SK-N-SH (cell line): ENCODE measurements at regions not wholly inside any gene's neighbourhood (a gene's known extent, or its start where the extent isn't known, plus 50 kb on each side); places are given as distances from the start of the nearest gene placed in this dataset.

Source experiments
- CTCF ChIA-PET: fragments of 300-600, 350-600 bp; formaldehyde crosslinking; extraction: SDS; loops from one replicate; lab custom pipeline; 2021; lab: Yijun Ruan, JAX
- POLR2A ChIA-PET: fragments of 350-600 bp; sonication (Branson Sonifier 250); formaldehyde crosslinking; extraction: SDS; loops from one replicate; lab custom pipeline; 2020; ENCODE audit warnings: antibody characterized with exemption, inconsistent platforms; lab: Yijun Ruan, JAX
- DNase-seq: peaks from one replicate; pipeline ENCODE4 v3.0.0; 2012
- H2AFZ ChIP-seq: fragments of 200-600 bp; sonication (generic); 2 replicates; pipeline ENCODE4 v1.8.1; 2016; ENCODE audit warnings: antibody characterized with exemption, mild to moderate bottlenecking, low read depth
- H3F3A ChIP-seq: fragments of 200-600 bp; sonication (generic); replicated peaks from 2 replicates; pipeline ENCODE3; 2016; ENCODE audit warnings: antibody characterized with exemption, mild to moderate bottlenecking; ENCODE audit not compliant: insufficient read depth
- H3K27ac ChIP-seq, 2 experiments: fragments of 200-500 bp in 1 of 2; fragments of 200-600 bp in 1 of 2; sonication (Bioruptor generic) in 1 of 2; sonication (generic), shearing (Covaris generic) in 1 of 2; 2 replicates each; pipeline versions ENCODE4 v1.5.1 to v1.6.1; 2014 to 2016; ENCODE audit warnings: low read depth in 2 of 2, inconsistent platforms in 1 of 2, low read length in 1 of 2, mild to moderate bottlenecking in 1 of 2, mixed read lengths in 1 of 2
- H3K27me3 ChIP-seq: fragments of 200-600 bp; sonication (generic), shearing (Covaris generic); 2 replicates; pipeline ENCODE4 v1.6.1; 2016; ENCODE audit warnings: mixed run types; ENCODE audit not compliant: insufficient read depth
- H3K36me3 ChIP-seq, 2 experiments: fragments of 200-500 bp in 1 of 2; fragments of 200-600 bp in 1 of 2; sonication (Bioruptor generic) in 1 of 2; sonication (generic) in 1 of 2; replicated peaks in 1 of 2; 2 replicates each; pipeline versions ENCODE3 to v1.5.1; 2014 to 2016; ENCODE audit warnings: low read length in 1 of 2, mild to moderate bottlenecking in 1 of 2; ENCODE audit not compliant: insufficient read depth in 2 of 2, control insufficient read depth in 1 of 2
- H3K4me1 ChIP-seq, 2 experiments: fragments of 200-500 bp in 1 of 2; fragments of 200-600 bp in 1 of 2; sonication (Bioruptor generic) in 1 of 2; sonication (generic), shearing (Covaris generic) in 1 of 2; 2 replicates each; pipeline versions ENCODE4 v1.5.1 to v1.6.1; 2014 to 2016; ENCODE audit warnings: low read depth in 1 of 2, low read length in 1 of 2, mixed run types in 1 of 2; ENCODE audit not compliant: insufficient read depth in 2 of 2, control insufficient read depth in 1 of 2
- H3K4me2 ChIP-seq: fragments of 200-600 bp; sonication (generic), shearing (Covaris generic); 2 replicates; pipeline ENCODE4 v1.6.1; 2017; ENCODE audit warnings: mixed run types
- H3K4me3 ChIP-seq, 2 experiments: fragments of 200-500 bp in 1 of 2; fragments of 200-600 bp in 1 of 2; sonication (Bioruptor generic) in 1 of 2; sonication (generic), shearing (Covaris generic) in 1 of 2; 2 replicates each; pipeline versions ENCODE4 v1.5.1 to v1.8.1; 2014 to 2016; ENCODE audit warnings: low read depth in 2 of 2, inconsistent platforms in 1 of 2, low read length in 1 of 2, mild to moderate bottlenecking in 1 of 2, mixed read lengths in 1 of 2, moderate library complexity in 1 of 2
- H3K79me2 ChIP-seq: fragments of 200-600 bp; sonication (generic); 2 replicates; pipeline ENCODE4 v1.8.1; 2017; ENCODE audit warnings: mild to moderate bottlenecking; ENCODE audit not compliant: insufficient read depth
- H3K9ac ChIP-seq: fragments of 200-600 bp; sonication (generic); 2 replicates; pipeline ENCODE4 v1.6.1; 2017; ENCODE audit warnings: mixed run types
- H3K9me2 ChIP-seq: fragments of 200-600 bp; sonication (generic); 2 replicates; pipeline ENCODE4 v1.6.1; 2017; ENCODE audit warnings: mixed run types
- H3K9me3 ChIP-seq: fragments of 200-600 bp; sonication (generic); 2 replicates; pipeline ENCODE4 v1.6.1; 2017; ENCODE audit warnings: mixed run types, mild to moderate bottlenecking, moderate library complexity
- H4K20me1 ChIP-seq: fragments of 200-600 bp; sonication (generic); 2 replicates; pipeline ENCODE4 v1.6.1; 2017; ENCODE audit warnings: mild to moderate bottlenecking, mixed run types; ENCODE audit not compliant: insufficient read depth
- CHD2 ChIP-seq: fragments of 150-350 bp; IDR thresholded peaks from 2 replicates; pipeline ENCODE4 v1.6.1; 2018; ENCODE audit warnings: low read length; ENCODE audit not compliant: partially characterized antibody
- ELF1 ChIP-seq: IDR thresholded peaks from 2 replicates; pipeline ENCODE4 v1.4.0; 2012
- EP300 ChIP-seq, 2 experiments: IDR thresholded peaks; 2 replicates each; pipeline versions ENCODE4 v1.4.0 to v1.6.1; 2012; ENCODE audit warnings: borderline replicate concordance in 1 of 2, low read depth in 1 of 2, low read length in 1 of 2
- FOSL2 ChIP-seq: IDR thresholded peaks from 2 replicates; pipeline ENCODE4 v1.4.0; 2012; ENCODE audit warnings: low read depth, mild to moderate bottlenecking, moderate library complexity, borderline replicate concordance
- FOXJ3 ChIP-seq: sonication (generic); formaldehyde crosslinking; IDR thresholded peaks from 2 replicates; pipeline ENCODE4 v1.5.1; 2020; ENCODE audit warnings: mild to moderate bottlenecking, missing genetic modification reagents
- FOXM1 ChIP-seq: IDR thresholded peaks from 2 replicates; pipeline ENCODE4 v1.4.0; 2012; ENCODE audit warnings: low read depth, mild to moderate bottlenecking
- GABPA ChIP-seq: IDR thresholded peaks from 2 replicates; pipeline ENCODE4 v1.4.0; 2012; ENCODE audit warnings: low read depth, mild to moderate bottlenecking
- MXI1 ChIP-seq: IDR thresholded peaks from 2 replicates; pipeline ENCODE4 v1.6.1; 2012; ENCODE audit warnings: mild to moderate bottlenecking, low read depth, low read length, improper control_type of control experiment
- NFIC ChIP-seq: IDR thresholded peaks from 2 replicates; pipeline ENCODE4 v1.4.0; 2012; ENCODE audit warnings: borderline replicate concordance
- NRF1 ChIP-seq: IDR thresholded peaks from 2 replicates; pipeline ENCODE4 v1.6.1; 2012; ENCODE audit warnings: low read depth, mild to moderate bottlenecking, low read length
- POLR2AphosphoS5 ChIP-seq: IDR thresholded peaks from 2 replicates; pipeline ENCODE4 v1.6.1; 2012; ENCODE audit warnings: low read depth, low read length
- RCOR1 ChIP-seq: fragments of 150-350 bp; IDR thresholded peaks from 2 replicates; pipeline ENCODE4 v1.6.1; 2017; ENCODE audit warnings: antibody characterized with exemption, low read length
- RFX5 ChIP-seq: IDR thresholded peaks from 2 replicates; pipeline ENCODE4 v1.6.1; 2012; ENCODE audit warnings: mild to moderate bottlenecking, improper control_type of control experiment, low read length
- RXRA ChIP-seq: IDR thresholded peaks from 2 replicates; pipeline ENCODE4 v1.4.0; 2012; ENCODE audit warnings: low read depth, mild to moderate bottlenecking, borderline replicate concordance
- SIN3A ChIP-seq: IDR thresholded peaks from 2 replicates; pipeline ENCODE4 v1.6.1; 2012; ENCODE audit warnings: low read depth, mild to moderate bottlenecking, low read length, moderate library complexity, borderline replicate concordance
- SMC3 ChIP-seq: IDR thresholded peaks from 2 replicates; pipeline ENCODE4 v1.6.1; 2012; ENCODE audit warnings: low read depth, low read length, improper control_type of control experiment
- TCF12 ChIP-seq: IDR thresholded peaks from 2 replicates; pipeline ENCODE4 v1.4.0; 2012
- TEAD4 ChIP-seq: IDR thresholded peaks from 2 replicates; pipeline ENCODE4 v1.4.0; 2012; ENCODE audit warnings: mild to moderate bottlenecking, borderline replicate concordance; ENCODE audit not compliant: insufficient read depth
- USF1 ChIP-seq: IDR thresholded peaks from 2 replicates; pipeline ENCODE4 v1.4.0; 2012; ENCODE audit warnings: low read depth, borderline replicate concordance
- ZBTB33 ChIP-seq: IDR thresholded peaks from 2 replicates; pipeline ENCODE4 v1.4.0; 2012; ENCODE audit warnings: low read depth, borderline replicate concordance
- WGBS: methylation state at CpG from one replicate; pipeline ENCODE4 v1.1.6; 2017; ENCODE audit warnings: low lambda C conversion rate; 5-methylcytosine and 5-hydroxymethylcytosine counted together
- TF ChIP-seq, protein P1 (sequence below): fragments of 200-600 bp; sonication (generic); IDR thresholded peaks from 2 replicates; pipeline ENCODE4 v1.6.1; 2017; ENCODE audit warnings: antibody characterized with exemption, mild to moderate bottlenecking, moderate library complexity

DNA sequence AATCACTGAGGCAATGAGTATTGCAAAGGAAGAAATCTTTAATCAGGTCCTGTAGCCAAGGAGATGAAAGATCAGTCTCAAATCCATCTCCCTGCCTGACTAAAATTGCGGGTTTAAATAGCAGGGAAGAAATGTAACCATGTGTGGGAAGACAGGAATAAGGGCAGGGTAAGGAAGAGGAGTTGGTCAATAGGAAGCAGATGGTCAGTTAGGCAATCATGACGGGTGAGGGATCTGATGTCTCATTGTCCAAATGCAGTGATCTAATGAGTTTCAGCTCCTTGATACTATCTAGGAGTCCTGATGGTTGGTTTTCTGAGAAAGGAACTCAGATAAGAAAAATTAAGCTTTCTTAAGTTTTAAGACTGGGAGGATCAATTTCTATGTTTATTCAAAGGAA is 200.8 kb downstream of the SPATA18 start:
- Histone ChIP-seq H3K79me2 (no peaks in the 10 kb centered on the region), H3K9me3 (no peaks in the 10 kb centered on the region), H3F3A (no peaks in the 10 kb centered on the region), H3K4me3 (no peak overlapping the region), H3K27ac (no peak overlapping the region), H3K4me2 (no peak overlapping the region), H3K27me3 (no peaks in the 10 kb centered on the region), H4K20me1 (no peaks in the 10 kb centered on the region), H3K36me3 (no peaks in the 10 kb centered on the region), H3K9ac (no peak overlapping the region), H2AFZ (no peak overlapping the region), H3K4me1 (no peaks in the 10 kb centered on the region; a peak in 1 of 4 replicates), H3K9me2 (no peaks in the 10 kb centered on the region)
- DNase-seq: no peak
- POLR2A ChIA-PET: no interaction called here
- TF ChIP-seq POLR2AphosphoS5: no peak
- no peak for TF ChIP-seq SIN3A
- no peak for TF ChIP-seq NRF1
- TF ChIP-seq NFIC: no peak
- no peak for TF ChIP-seq FOXM1
- TF ChIP-seq, protein P1, sequence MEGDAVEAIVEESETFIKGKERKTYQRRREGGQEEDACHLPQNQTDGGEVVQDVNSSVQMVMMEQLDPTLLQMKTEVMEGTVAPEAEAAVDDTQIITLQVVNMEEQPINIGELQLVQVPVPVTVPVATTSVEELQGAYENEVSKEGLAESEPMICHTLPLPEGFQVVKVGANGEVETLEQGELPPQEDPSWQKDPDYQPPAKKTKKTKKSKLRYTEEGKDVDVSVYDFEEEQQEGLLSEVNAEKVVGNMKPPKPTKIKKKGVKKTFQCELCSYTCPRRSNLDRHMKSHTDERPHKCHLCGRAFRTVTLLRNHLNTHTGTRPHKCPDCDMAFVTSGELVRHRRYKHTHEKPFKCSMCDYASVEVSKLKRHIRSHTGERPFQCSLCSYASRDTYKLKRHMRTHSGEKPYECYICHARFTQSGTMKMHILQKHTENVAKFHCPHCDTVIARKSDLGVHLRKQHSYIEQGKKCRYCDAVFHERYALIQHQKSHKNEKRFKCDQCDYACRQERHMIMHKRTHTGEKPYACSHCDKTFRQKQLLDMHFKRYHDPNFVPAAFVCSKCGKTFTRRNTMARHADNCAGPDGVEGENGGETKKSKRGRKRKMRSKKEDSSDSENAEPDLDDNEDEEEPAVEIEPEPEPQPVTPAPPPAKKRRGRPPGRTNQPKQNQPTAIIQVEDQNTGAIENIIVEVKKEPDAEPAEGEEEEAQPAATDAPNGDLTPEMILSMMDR: no peak
- TF ChIP-seq MXI1: no peak
- TF ChIP-seq RCOR1: no peak
- TF ChIP-seq ZBTB33: no peak
- TF ChIP-seq EP300 (IDR thresholded peaks at IDR 0.05; ENCODE audit: borderline replicate concordance in 1 of 2, low read depth in 1 of 2, low read length in 1 of 2): no peak
- 18% methylated on average over 2 of the region's 2 CpGs for WGBS
- CTCF ChIA-PET: no interaction called here

DNA sequence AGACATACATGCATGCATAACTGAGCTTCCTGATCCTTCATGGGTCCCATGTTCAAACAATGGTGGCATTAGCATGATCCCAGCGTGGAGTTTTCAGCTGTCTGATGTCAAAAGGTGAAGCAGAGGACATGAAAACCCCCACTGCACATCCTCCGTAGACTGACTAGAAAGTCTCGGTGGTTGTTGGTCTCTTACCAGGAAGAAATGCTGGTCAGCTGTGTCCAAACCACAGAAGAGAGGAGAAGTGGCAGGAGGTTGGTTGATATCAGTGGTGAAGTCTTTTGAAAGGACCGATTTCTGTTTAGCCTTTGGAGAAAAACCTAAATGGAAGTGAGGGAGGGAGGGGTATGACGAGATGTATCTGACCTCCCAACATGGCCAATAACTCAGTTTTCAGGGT is 201.9 kb downstream of the SPATA18 start:
- WGBS: 14% methylated on average over 5 of the region's 5 CpGs

More for the DNA sequence above, 201.9 kb downstream of the SPATA18 start:
- no peak overlapping the region for H3K9ac ChIP-seq
- peaks cover 0 to 4% of the 10 kb centered on the region in 2 experiments; a peak in 1 of 4 replicates for H3K4me1 ChIP-seq
- H4K20me1 ChIP-seq: no peaks in the 10 kb centered on the region
- H3F3A ChIP-seq: no peaks in the 10 kb centered on the region
- H3K27me3 ChIP-seq: no peaks in the 10 kb centered on the region
- no peak overlapping the region for H3K27ac ChIP-seq
- H3K9me2 ChIP-seq: no peaks in the 10 kb centered on the region
- H3K9me3 ChIP-seq: no peaks in the 10 kb centered on the region
- CTCF ChIA-PET: interaction anchor here (1.0 to 1.6 kb wide), 2 partner anchors 123 to 729 kb away, joined by 3 to 5 read pairs; no protein-coding TSS in a partner anchor
- H3K4me3 ChIP-seq: no peak overlapping the region
- DNase-seq: no peak
- TF ChIP-seq RXRA (no peak), CHD2 (no peak), USF1 (no peak), GABPA (no peak), SMC3 (no peak), ELF1 (no peak), FOXJ3 (CRISPR knock-in tag) (no peak), FOSL2 (no peak), TCF12 (no peak), MXI1 (no peak), TEAD4 (no peak), NFIC (no peak), RFX5 (no peak)
- no peaks in the 10 kb centered on the region for H3K36me3 ChIP-seq
- POLR2A ChIA-PET: no interaction called here
- no peaks in the 10 kb centered on the region for H3K79me2 ChIP-seq
- no peak overlapping the region for H2AFZ ChIP-seq
- H3K4me2 ChIP-seq: no peak overlapping the region
